ENCODE measurements at regions not wholly inside any gene's neighbourhood (a gene's known extent, or its start where the extent isn't known, plus 50 kb on each side); places are given as distances from the start of the nearest gene placed in this dataset.

DNA sequence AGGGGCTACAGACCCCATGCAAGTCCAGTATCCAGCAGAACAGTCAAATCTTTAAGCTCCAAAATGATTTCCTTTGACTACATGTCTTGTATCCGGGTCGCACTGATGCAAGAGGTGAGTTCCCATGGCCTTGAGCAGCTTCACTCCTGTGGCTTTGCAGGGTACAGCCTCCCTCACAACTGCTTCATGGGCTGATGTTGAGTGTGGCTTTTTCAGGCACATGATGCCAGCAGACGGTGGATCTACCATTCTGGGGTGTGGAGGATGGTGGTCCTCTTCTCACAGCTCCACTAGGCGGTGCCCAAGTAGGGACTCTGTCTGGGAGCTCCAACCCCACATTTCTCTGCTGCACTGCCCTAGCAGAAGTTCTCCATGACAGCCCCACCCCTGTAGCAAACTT, 208.4 kb downstream of the INSIG2 start:
- TF ChIP-seq, protein P1, sequence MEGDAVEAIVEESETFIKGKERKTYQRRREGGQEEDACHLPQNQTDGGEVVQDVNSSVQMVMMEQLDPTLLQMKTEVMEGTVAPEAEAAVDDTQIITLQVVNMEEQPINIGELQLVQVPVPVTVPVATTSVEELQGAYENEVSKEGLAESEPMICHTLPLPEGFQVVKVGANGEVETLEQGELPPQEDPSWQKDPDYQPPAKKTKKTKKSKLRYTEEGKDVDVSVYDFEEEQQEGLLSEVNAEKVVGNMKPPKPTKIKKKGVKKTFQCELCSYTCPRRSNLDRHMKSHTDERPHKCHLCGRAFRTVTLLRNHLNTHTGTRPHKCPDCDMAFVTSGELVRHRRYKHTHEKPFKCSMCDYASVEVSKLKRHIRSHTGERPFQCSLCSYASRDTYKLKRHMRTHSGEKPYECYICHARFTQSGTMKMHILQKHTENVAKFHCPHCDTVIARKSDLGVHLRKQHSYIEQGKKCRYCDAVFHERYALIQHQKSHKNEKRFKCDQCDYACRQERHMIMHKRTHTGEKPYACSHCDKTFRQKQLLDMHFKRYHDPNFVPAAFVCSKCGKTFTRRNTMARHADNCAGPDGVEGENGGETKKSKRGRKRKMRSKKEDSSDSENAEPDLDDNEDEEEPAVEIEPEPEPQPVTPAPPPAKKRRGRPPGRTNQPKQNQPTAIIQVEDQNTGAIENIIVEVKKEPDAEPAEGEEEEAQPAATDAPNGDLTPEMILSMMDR (IDR thresholded peaks at IDR 0.05; ENCODE audit: poor library complexity, severe bottlenecking), result no peak
- TF ChIP-seq POLR2AphosphoS5 (IDR thresholded peaks at IDR 0.05), result no peak
- TF ChIP-seq EZH2 (IDR thresholded peaks at IDR 0.05; ENCODE audit: borderline replicate concordance, insufficient read depth, low read length, poor library complexity, severe bottlenecking), result no peak
- TF ChIP-seq EP300 (conservative IDR thresholded peaks at IDR 0.05; ENCODE audit: poor library complexity, severe bottlenecking), result no peak
- TF ChIP-seq, protein P2, sequence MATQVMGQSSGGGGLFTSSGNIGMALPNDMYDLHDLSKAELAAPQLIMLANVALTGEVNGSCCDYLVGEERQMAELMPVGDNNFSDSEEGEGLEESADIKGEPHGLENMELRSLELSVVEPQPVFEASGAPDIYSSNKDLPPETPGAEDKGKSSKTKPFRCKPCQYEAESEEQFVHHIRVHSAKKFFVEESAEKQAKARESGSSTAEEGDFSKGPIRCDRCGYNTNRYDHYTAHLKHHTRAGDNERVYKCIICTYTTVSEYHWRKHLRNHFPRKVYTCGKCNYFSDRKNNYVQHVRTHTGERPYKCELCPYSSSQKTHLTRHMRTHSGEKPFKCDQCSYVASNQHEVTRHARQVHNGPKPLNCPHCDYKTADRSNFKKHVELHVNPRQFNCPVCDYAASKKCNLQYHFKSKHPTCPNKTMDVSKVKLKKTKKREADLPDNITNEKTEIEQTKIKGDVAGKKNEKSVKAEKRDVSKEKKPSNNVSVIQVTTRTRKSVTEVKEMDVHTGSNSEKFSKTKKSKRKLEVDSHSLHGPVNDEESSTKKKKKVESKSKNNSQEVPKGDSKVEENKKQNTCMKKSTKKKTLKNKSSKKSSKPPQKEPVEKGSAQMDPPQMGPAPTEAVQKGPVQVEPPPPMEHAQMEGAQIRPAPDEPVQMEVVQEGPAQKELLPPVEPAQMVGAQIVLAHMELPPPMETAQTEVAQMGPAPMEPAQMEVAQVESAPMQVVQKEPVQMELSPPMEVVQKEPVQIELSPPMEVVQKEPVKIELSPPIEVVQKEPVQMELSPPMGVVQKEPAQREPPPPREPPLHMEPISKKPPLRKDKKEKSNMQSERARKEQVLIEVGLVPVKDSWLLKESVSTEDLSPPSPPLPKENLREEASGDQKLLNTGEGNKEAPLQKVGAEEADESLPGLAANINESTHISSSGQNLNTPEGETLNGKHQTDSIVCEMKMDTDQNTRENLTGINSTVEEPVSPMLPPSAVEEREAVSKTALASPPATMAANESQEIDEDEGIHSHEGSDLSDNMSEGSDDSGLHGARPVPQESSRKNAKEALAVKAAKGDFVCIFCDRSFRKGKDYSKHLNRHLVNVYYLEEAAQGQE (IDR thresholded peaks at IDR 0.05; ENCODE audit: borderline replicate concordance), result no peak
- no peak for TF ChIP-seq RAD21 (conservative IDR thresholded peaks at IDR 0.05)
- TF ChIP-seq MXI1 (conservative IDR thresholded peaks at IDR 0.05; ENCODE audit: poor library complexity, severe bottlenecking), result no peak
- TF ChIP-seq SMC3 (conservative IDR thresholded peaks at IDR 0.05; ENCODE audit: poor library complexity), result no peak
